H4 (cell line): ENCODE measurements at regions not wholly inside any gene's neighbourhood (a gene's known extent, or its start where the extent isn't known, plus 50 kb on each side); places are given as distances from the start of the nearest gene placed in this dataset.
"Not testable (repeated sequence)": the region's sequence is repeated elsewhere in the genome, so short reads cannot be mapped to it uniquely, and the experiment has no call there.

Experiments used
- DNase-seq: peaks from one replicate; pipeline ENCODE4 v3.0.0-alpha.2; 2015; ENCODE audit warnings: low spot score

- DNase-seq = no peak
Measured at GRCh38 chr12:75872762-75873161, 158.8 kb downstream of the PHLDA1 start.

- no peak for DNase-seq
Measured at GRCh38 chr12:75870878-75871277, 160.7 kb downstream of the PHLDA1 start.

- DNase-seq = no peak
Measured at GRCh38 chr12:75868501-75868900, 163.1 kb downstream of the PHLDA1 start.

- DNase-seq = no peak
Measured at GRCh38 chr12:75865315-75865714, 166.3 kb downstream of the PHLDA1 start.

- no peak for DNase-seq
Measured at GRCh38 chr12:75864161-75864560, 167.4 kb downstream of the PHLDA1 start.

- DNase-seq = no peak
Measured at GRCh38 chr12:75863533-75863932, 168.0 kb downstream of the PHLDA1 start.

- no peak for DNase-seq
Measured at GRCh38 chr12:75862692-75863471, 168.7 kb downstream of the PHLDA1 start.

- no peak for DNase-seq
Measured at GRCh38 chr12:75859868-75860267, 171.7 kb downstream of the PHLDA1 start.

- DNase-seq = no peak
Measured at GRCh38 chr12:75856235-75856634, 175.3 kb downstream of the PHLDA1 start.

GRCh38 chr12:75855360-75855759, 176.2 kb downstream of the PHLDA1 start:
- no peak for DNase-seq

- no peak for DNase-seq
Measured at GRCh38 chr12:75854681-75855309, 176.8 kb downstream of the PHLDA1 start.

- not testable (repeated sequence) for DNase-seq
Measured at GRCh38 chr12:75854137-75854536, 177.4 kb downstream of the PHLDA1 start.

GRCh38 chr12:75853626-75854025, 177.9 kb downstream of the PHLDA1 start:
- no peak for DNase-seq

- DNase-seq = no peak
Measured at GRCh38 chr12:75852956-75853355, 178.6 kb downstream of the PHLDA1 start.

- no peak for DNase-seq
Measured at GRCh38 chr12:75852143-75852542, 179.4 kb downstream of the PHLDA1 start.

GRCh38 chr12:75850721-75851462, 180.7 kb downstream of the PHLDA1 start:
- DNase-seq = peak; percentile 20

GRCh38 chr12:75848961-75849360, 182.6 kb downstream of the PHLDA1 start:
- DNase-seq = no peak

GRCh38 chr12:75848431-75848925, 183.1 kb downstream of the PHLDA1 start:
- no peak for DNase-seq

- DNase-seq = no peak
Measured at GRCh38 chr12:75846102-75846501, 185.5 kb downstream of the PHLDA1 start.

- DNase-seq = no peak
Measured at GRCh38 chr12:75844985-75845384, 186.6 kb downstream of the PHLDA1 start.

GRCh38 chr12:75844049-75844770, 187.4 kb downstream of the PHLDA1 start:
- DNase-seq = no peak

GRCh38 chr12:75842090-75842489, 189.5 kb downstream of the PHLDA1 start:
- no peak for DNase-seq
